ENCODE measurements at regions not wholly inside any gene's neighbourhood (a gene's known extent, or its start where the extent isn't known, plus 50 kb on each side); places are given as distances from the start of the nearest gene placed in this dataset.

GRCh38 chr7:130900471-130901076 is 166.6 kb upstream of the KLF14 start:
- no peak for TF ChIP-seq CTCF (IDR thresholded peaks at IDR 0.05 in 2 of 3, conservative IDR thresholded peaks at IDR 0.05 in 1 of 3; ENCODE audit: borderline replicate concordance in 1 of 3, insufficient read depth in 1 of 3, low read depth in 2 of 3, low read length in 2 of 3)
- no peak for TF ChIP-seq ZBTB33 (IDR thresholded peaks at IDR 0.05; ENCODE audit: extremely low read depth, insufficient replicate concordance, low read length)
- no peak for TF ChIP-seq CBX3 (IDR thresholded peaks at IDR 0.05; ENCODE audit: low read depth)
- TF ChIP-seq SP1 (IDR thresholded peaks at IDR 0.05; ENCODE audit: low read depth): no peak
- TF ChIP-seq POLR2A (IDR thresholded peaks at IDR 0.05; ENCODE audit: borderline replicate concordance, extremely low read depth, insufficient read depth, insufficient read length): peak; percentile 47
- no peak for TF ChIP-seq ATF3 (IDR thresholded peaks at IDR 0.05)
- TF ChIP-seq MAX (IDR thresholded peaks at IDR 0.05): no peak
- TF ChIP-seq YY1 (IDR thresholded peaks at IDR 0.05; ENCODE audit: extremely low read depth, insufficient replicate concordance, low read depth, low read length): no peak
- TF ChIP-seq RAD21 (IDR thresholded peaks at IDR 0.05; ENCODE audit: low read depth): no peak
- TF ChIP-seq TCF7L2 (IDR thresholded peaks at IDR 0.05; ENCODE audit: borderline replicate concordance, extremely low read depth, insufficient read depth, insufficient read length): peak; percentile 8
